Right lobe of liver (tissue), 4 donors: ENCODE measurements at regions not wholly inside any gene's neighbourhood (a gene's known extent, or its start where the extent isn't known, plus 50 kb on each side); places are given as distances from the start of the nearest gene placed in this dataset.

Source experiments
- CTCF ChIP-seq, 4 donors: fragments of 200-600 bp in 3 of 4; fragments of 450-650 bp in 1 of 4; IDR thresholded peaks; one replicate each; pipeline versions ENCODE4 v1.5.1 to v1.8.0; 2016 to 2022; ENCODE audit warnings: antibody characterized with exemption in 4 of 4, mild to moderate bottlenecking in 2 of 4
- POLR2A ChIP-seq: fragments of 450-650 bp; IDR thresholded peaks from one replicate; pipeline ENCODE4 v1.6.1; 2017; ENCODE audit warnings: antibody characterized with exemption, mild to moderate bottlenecking
- donor health status: DM: no; HTN: no; CAD: no.
- donor health status: DM: no; HTN: no; CAD: no.
- donor health status: DM: no; HTN: yes; CAD: no.

GRCh38 chr19:30170495-30171137 is 201.6 kb upstream of the ZNF536 start:
- no peak for TF ChIP-seq POLR2A
- TF ChIP-seq CTCF (IDR thresholded peaks at IDR 0.05): no peak
